K562 (cell line): ENCODE measurements at regions not wholly inside any gene's neighbourhood (a gene's known extent, or its start where the extent isn't known, plus 50 kb on each side); places are given as distances from the start of the nearest gene placed in this dataset.
A peak's percentile ranks its signal among the peaks of the same experiment; 100 is the strongest.

Experiments
- ESRRA ChIP-seq: fragments of 450-650 bp; IDR thresholded peaks from 2 replicates; pipeline ENCODE4 v1.6.1; 2014; ENCODE audit warnings: low read depth, mild to moderate bottlenecking, moderate library complexity, borderline replicate concordance
- ETV5 ChIP-seq: sonication (generic); formaldehyde crosslinking; IDR thresholded peaks from 2 replicates; pipeline ENCODE4 v1.4.0; 2020; ENCODE audit warnings: low read depth, mild to moderate bottlenecking, missing genetic modification reagents
- FOXA3 ChIP-seq, 2 experiments: fragments of 450-650 bp in 1 of 2; sonication (generic) in 1 of 2; formaldehyde crosslinking; IDR thresholded peaks in 1 of 2; conservative IDR thresholded peaks in 1 of 2; 2 replicates each; pipeline versions ENCODE4 v1.4.0 to v1.8.0; 2020 to 2022; ENCODE audit warnings: mild to moderate bottlenecking in 2 of 2, missing genetic modification reagents in 1 of 2
- MTA3 ChIP-seq: fragments of 450-650 bp; formaldehyde crosslinking; IDR thresholded peaks from 2 replicates; pipeline ENCODE4 v1.6.1; 2017; ENCODE audit warnings: mild to moderate bottlenecking, borderline replicate concordance
- NFIC ChIP-seq: fragments of 450-650 bp; IDR thresholded peaks from 2 replicates; pipeline ENCODE4 v1.6.1; 2017; ENCODE audit warnings: mild to moderate bottlenecking, inconsistent platforms
- POLR2AphosphoS5 ChIP-seq: IDR thresholded peaks from 2 replicates; pipeline ENCODE4 v1.6.1; 2011; ENCODE audit warnings: mild to moderate bottlenecking, low read depth, low read length, moderate library complexity; ENCODE audit not compliant: control insufficient read depth, insufficient read depth
- PYGO2 ChIP-seq: fragments of 450-650 bp; IDR thresholded peaks from 2 replicates; pipeline ENCODE4 v1.6.1; 2016; ENCODE audit warnings: mild to moderate bottlenecking, missing genetic modification characterization, moderate library complexity, missing compliant biosample characterization
- SOX6 ChIP-seq: fragments of 450-650 bp; IDR thresholded peaks from 2 replicates; pipeline ENCODE4 v1.6.1; 2014; ENCODE audit warnings: mild to moderate bottlenecking
- TAF9B ChIP-seq: fragments of 450-650 bp; IDR thresholded peaks from 2 replicates; pipeline ENCODE4 v1.6.1; 2018; ENCODE audit warnings: mild to moderate bottlenecking; ENCODE audit not compliant: partially characterized antibody
- ZBTB17 ChIP-seq: fragments of 450-650 bp; formaldehyde crosslinking; IDR thresholded peaks from 2 replicates; pipeline ENCODE4 v1.4.0; 2020; ENCODE audit warnings: mild to moderate bottlenecking
- ZKSCAN8 ChIP-seq: fragments of 200-800 bp; sonication (Bioruptor generic); IDR thresholded peaks from 2 replicates; pipeline ENCODE4 v1.6.1; 2016; ENCODE audit warnings: missing genetic modification characterization, missing compliant biosample characterization
- TF ChIP-seq, protein P1 (sequence below): fragments of 250-450 bp; sonication (Bioruptor Pico); IDR thresholded peaks from 2 replicates; pipeline ENCODE4 v1.4.0; 2020; ENCODE audit warnings: mild to moderate bottlenecking, moderate library complexity
- TF ChIP-seq, protein P2 (sequence below): sonication (generic); formaldehyde crosslinking; IDR thresholded peaks from 2 replicates; pipeline ENCODE4 v1.9.0; 2022; ENCODE audit warnings: mild to moderate bottlenecking, missing genetic modification reagents
- TF ChIP-seq, protein P3 (sequence below): fragments of 450-650 bp; IDR thresholded peaks from 2 replicates; pipeline ENCODE4 v1.6.1; 2016; ENCODE audit warnings: low read depth

DNA sequence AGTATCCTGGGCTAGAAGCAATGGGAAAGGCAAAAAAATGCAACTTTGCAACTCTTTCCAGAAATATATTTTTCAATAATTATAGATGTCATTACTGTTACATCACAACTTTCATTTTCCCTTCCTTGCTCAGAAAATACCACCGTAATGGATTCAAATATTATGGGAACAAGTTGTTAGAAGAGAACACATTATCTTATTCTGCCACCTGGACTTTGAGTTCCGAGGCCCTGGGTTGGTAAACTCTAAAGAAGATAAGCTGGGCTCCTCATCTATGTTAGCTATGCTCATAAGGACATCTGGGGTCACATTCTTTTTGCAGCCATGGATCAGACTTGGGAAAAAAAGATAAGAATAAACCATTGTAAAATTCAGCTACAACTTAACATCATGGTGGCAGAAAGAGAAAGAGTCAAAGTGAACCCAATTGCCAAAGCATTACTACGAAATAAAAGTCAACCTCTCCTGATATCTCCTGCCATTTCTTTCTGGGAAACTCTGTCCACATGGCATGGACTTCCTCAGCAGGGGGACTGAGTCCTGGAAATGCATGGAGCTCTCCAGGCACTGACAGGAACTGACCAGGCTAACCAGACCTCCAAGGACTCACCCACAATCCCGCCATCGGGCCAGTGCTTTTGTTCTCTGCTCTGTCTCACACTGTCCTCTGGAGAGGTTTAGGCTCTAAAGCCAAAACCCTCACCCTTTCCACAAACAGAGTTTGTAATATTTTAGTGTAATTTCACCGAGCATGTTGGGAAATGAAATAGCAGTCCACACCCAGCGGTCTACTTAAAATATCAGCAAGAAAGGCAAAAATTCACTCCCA is 499.1 kb upstream of the RUNX1 start (continued):
- TF ChIP-seq ESRRA, result peak; percentile 63
- TF ChIP-seq, protein P1, sequence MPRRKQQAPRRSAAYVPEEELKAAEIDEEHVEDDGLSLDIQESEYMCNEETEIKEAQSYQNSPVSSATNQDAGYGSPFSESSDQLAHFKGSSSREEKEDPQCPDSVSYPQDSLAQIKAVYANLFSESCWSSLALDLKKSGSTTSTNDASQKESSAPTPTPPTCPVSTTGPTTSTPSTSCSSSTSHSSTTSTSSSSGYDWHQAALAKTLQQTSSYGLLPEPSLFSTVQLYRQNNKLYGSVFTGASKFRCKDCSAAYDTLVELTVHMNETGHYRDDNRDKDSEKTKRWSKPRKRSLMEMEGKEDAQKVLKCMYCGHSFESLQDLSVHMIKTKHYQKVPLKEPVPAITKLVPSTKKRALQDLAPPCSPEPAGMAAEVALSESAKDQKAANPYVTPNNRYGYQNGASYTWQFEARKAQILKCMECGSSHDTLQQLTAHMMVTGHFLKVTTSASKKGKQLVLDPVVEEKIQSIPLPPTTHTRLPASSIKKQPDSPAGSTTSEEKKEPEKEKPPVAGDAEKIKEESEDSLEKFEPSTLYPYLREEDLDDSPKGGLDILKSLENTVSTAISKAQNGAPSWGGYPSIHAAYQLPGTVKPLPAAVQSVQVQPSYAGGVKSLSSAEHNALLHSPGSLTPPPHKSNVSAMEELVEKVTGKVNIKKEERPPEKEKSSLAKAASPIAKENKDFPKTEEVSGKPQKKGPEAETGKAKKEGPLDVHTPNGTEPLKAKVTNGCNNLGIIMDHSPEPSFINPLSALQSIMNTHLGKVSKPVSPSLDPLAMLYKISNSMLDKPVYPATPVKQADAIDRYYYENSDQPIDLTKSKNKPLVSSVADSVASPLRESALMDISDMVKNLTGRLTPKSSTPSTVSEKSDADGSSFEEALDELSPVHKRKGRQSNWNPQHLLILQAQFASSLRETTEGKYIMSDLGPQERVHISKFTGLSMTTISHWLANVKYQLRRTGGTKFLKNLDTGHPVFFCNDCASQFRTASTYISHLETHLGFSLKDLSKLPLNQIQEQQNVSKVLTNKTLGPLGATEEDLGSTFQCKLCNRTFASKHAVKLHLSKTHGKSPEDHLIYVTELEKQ (CRISPR knock-in tag), result no peak
- 0 out of 2 replicates have a peak, but pooled peaks have one; percentile 6 for TF ChIP-seq PYGO2 (tag)
- peak; percentile 50; the same call in 1 of the 2 replicates for TF ChIP-seq ZBTB17 (CRISPR knock-in tag)
- TF ChIP-seq ZKSCAN8 (CRISPR knock-in tag), result peak; percentile 50; the same call in 1 of the 2 replicates
- TF ChIP-seq NFIC, result peak; percentile 42; the same call in 1 of the 2 replicates
- peak; percentile 70 for TF ChIP-seq MTA3
- TF ChIP-seq POLR2AphosphoS5, result 0 out of 2 replicates have a peak, but pooled peaks have one; percentile 49
- peak; percentile 91 for TF ChIP-seq SOX6
- no peak for TF ChIP-seq ETV5 (CRISPR knock-in tag)
- no peak for TF ChIP-seq TAF9B
- TF ChIP-seq, protein P2, sequence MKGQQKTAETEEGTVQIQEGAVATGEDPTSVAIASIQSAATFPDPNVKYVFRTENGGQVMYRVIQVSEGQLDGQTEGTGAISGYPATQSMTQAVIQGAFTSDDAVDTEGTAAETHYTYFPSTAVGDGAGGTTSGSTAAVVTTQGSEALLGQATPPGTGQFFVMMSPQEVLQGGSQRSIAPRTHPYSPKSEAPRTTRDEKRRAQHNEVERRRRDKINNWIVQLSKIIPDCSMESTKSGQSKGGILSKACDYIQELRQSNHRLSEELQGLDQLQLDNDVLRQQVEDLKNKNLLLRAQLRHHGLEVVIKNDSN, result no peak
- TF ChIP-seq, protein P3, sequence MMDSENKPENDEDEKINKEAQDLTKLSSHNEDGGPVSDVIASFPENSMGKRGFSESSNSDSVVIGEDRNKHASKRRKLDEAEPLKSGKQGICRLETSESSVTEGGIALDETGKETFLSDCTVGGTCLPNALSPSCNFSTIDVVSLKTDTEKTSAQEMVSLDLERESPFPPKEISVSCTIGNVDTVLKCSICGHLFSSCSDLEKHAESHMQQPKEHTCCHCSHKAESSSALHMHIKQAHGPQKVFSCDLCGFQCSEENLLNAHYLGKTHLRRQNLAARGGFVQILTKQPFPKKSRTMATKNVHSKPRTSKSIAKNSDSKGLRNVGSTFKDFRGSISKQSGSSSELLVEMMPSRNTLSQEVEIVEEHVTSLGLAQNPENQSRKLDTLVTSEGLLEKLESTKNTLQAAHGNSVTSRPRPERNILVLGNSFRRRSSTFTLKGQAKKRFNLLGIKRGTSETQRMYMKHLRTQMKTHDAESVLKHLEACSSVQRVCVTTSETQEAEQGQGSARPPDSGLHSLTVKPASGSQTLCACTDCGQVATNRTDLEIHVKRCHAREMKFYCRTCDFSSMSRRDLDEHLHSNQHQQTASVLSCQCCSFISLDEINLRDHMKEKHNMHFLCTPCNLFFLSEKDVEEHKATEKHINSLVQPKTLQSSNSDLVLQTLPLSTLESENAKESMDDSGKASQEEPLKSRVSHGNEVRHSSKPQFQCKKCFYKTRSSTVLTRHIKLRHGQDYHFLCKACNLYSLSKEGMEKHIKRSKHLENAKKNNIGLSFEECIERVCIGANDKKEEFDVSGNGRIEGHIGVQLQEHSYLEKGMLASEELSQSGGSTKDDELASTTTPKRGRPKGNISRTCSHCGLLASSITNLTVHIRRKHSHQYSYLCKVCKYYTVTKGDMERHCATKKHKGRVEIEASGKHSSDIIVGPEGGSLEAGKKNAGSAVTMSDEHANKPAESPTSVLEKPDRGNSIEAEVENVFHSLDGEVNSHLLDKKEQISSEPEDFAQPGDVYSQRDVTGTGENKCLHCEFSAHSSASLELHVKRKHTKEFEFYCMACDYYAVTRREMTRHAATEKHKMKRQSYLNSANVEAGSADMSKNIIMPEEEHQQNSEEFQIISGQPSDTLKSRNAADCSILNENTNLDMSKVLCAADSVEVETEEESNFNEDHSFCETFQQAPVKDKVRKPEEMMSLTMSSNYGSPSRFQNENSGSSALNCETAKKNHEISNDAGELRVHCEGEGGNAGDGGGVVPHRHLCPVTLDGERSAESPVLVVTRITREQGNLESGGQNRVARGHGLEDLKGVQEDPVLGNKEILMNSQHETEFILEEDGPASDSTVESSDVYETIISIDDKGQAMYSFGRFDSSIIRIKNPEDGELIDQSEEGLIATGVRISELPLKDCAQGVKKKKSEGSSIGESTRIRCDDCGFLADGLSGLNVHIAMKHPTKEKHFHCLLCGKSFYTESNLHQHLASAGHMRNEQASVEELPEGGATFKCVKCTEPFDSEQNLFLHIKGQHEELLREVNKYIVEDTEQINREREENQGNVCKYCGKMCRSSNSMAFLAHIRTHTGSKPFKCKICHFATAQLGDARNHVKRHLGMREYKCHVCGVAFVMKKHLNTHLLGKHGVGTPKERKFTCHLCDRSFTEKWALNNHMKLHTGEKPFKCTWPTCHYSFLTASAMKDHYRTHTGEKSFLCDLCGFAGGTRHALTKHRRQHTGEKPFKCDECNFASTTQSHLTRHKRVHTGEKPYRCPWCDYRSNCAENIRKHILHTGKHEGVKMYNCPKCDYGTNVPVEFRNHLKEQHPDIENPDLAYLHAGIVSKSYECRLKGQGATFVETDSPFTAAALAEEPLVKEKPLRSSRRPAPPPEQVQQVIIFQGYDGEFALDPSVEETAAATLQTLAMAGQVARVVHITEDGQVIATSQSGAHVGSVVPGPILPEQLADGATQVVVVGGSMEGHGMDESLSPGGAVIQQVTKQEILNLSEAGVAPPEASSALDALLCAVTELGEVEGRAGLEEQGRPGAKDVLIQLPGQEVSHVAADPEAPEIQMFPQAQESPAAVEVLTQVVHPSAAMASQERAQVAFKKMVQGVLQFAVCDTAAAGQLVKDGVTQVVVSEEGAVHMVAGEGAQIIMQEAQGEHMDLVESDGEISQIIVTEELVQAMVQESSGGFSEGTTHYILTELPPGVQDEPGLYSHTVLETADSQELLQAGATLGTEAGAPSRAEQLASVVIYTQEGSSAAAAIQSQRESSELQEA, result no peak; the same call in 1 of the 2 replicates
- TF ChIP-seq FOXA3 (CRISPR knock-in tag; conservative IDR thresholded peaks at IDR 0.05 in 1 of 2, IDR thresholded peaks at IDR 0.05 in 1 of 2), result peak in 1 of 2 experiments; percentile 47; a peak in 1 of 4 replicates
